ENCODE measurements at regions not wholly inside any gene's neighbourhood (a gene's known extent, or its start where the extent isn't known, plus 50 kb on each side); places are given as distances from the start of the nearest gene placed in this dataset.

DNA sequence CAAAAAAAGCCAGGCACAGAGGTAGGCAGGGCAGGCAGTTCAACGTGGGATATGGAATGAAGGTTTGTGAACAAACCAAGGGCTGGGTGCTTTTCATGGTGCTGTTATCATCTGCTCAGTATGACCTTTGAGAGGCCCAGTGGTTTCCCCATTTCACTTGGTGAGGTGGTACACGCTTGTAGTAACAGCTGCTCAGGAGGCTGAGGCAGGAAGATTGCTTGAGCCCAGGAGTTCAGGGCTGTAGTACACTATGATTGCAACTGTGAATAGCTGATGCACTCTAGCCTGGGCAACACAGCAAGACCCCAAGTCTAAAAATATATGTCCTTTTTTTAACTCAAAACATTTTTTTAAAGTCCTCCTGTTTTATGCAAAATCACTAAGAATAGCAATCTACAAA lies 174.8 kb downstream of the ENC1 start:
- TF ChIP-seq, protein P1, sequence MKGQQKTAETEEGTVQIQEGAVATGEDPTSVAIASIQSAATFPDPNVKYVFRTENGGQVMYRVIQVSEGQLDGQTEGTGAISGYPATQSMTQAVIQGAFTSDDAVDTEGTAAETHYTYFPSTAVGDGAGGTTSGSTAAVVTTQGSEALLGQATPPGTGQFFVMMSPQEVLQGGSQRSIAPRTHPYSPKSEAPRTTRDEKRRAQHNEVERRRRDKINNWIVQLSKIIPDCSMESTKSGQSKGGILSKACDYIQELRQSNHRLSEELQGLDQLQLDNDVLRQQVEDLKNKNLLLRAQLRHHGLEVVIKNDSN (IDR thresholded peaks at IDR 0.05): no peak
- TF ChIP-seq TAF1 (IDR thresholded peaks at IDR 0.05; ENCODE audit: low read depth): no peak
- TF ChIP-seq, protein P2, sequence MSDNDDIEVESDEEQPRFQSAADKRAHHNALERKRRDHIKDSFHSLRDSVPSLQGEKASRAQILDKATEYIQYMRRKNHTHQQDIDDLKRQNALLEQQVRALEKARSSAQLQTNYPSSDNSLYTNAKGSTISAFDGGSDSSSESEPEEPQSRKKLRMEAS (IDR thresholded peaks at IDR 0.05): no peak
- no peak for TF ChIP-seq TEAD4 (IDR thresholded peaks at IDR 0.05)
- no peak for TF ChIP-seq CREB1 (IDR thresholded peaks at IDR 0.05; ENCODE audit: low read depth)
- no peak for TF ChIP-seq RAD21 (IDR thresholded peaks at IDR 0.05; ENCODE audit: low read depth)
- TF ChIP-seq EGR1 (IDR thresholded peaks at IDR 0.05): no peak
- no peak for TF ChIP-seq ZBTB7A (IDR thresholded peaks at IDR 0.05; ENCODE audit: low read depth)
- TF ChIP-seq NFIC (IDR thresholded peaks at IDR 0.05): no peak
- no peak for TF ChIP-seq FOXM1 (IDR thresholded peaks at IDR 0.05; ENCODE audit: borderline replicate concordance, low read depth)
- TF ChIP-seq, protein P3, sequence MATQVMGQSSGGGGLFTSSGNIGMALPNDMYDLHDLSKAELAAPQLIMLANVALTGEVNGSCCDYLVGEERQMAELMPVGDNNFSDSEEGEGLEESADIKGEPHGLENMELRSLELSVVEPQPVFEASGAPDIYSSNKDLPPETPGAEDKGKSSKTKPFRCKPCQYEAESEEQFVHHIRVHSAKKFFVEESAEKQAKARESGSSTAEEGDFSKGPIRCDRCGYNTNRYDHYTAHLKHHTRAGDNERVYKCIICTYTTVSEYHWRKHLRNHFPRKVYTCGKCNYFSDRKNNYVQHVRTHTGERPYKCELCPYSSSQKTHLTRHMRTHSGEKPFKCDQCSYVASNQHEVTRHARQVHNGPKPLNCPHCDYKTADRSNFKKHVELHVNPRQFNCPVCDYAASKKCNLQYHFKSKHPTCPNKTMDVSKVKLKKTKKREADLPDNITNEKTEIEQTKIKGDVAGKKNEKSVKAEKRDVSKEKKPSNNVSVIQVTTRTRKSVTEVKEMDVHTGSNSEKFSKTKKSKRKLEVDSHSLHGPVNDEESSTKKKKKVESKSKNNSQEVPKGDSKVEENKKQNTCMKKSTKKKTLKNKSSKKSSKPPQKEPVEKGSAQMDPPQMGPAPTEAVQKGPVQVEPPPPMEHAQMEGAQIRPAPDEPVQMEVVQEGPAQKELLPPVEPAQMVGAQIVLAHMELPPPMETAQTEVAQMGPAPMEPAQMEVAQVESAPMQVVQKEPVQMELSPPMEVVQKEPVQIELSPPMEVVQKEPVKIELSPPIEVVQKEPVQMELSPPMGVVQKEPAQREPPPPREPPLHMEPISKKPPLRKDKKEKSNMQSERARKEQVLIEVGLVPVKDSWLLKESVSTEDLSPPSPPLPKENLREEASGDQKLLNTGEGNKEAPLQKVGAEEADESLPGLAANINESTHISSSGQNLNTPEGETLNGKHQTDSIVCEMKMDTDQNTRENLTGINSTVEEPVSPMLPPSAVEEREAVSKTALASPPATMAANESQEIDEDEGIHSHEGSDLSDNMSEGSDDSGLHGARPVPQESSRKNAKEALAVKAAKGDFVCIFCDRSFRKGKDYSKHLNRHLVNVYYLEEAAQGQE (IDR thresholded peaks at IDR 0.05; ENCODE audit: low read depth): no peak
- TF ChIP-seq EP300 (IDR thresholded peaks at IDR 0.05; ENCODE audit: borderline replicate concordance): no peak
- no peak for TF ChIP-seq YY1 (IDR thresholded peaks at IDR 0.05; ENCODE audit: low read depth)
- no peak for TF ChIP-seq CEBPB (IDR thresholded peaks at IDR 0.05)
- TF ChIP-seq TCF12 (IDR thresholded peaks at IDR 0.05; ENCODE audit: low read depth): no peak

DNA sequence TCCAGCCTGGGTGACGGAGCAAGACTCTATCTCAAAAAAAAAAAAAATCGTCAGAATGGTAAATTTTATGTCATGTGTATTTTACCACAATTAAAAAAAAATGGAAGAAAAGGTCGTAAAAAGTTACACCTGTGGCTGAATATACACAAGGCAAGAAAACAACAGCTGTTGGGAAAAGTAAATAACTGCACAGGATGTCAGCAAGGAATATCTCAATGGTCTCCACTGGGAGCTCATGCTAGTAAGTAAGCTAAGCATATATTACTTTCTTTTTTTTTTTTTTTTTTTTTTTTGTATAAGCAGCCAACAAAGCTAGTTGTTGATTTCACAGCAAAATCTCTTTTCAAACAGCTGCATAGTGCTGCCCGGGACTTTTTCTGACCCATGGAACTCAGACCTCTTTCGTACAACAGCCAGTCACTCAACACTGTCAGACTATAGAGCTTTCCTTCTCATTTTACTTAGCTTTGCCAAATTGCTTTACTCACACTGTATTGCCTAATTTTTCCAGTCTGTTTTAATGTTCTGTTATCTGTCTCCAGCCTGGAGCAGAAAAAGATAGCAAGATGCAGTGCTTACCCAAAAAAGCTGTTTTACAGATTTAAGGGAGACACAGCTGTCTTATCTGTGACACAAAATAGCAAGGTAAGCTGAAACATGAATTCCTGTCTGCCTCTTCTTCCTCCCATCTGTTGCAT lies 175.9 kb downstream of the ENC1 start:
- TF ChIP-seq, protein P1 (IDR thresholded peaks at IDR 0.05): no peak
- no peak for TF ChIP-seq RAD21 (IDR thresholded peaks at IDR 0.05; ENCODE audit: low read depth)
- TF ChIP-seq, protein P3 (IDR thresholded peaks at IDR 0.05; ENCODE audit: low read depth): no peak
- TF ChIP-seq FOXM1 (IDR thresholded peaks at IDR 0.05; ENCODE audit: borderline replicate concordance, low read depth): no peak
- no peak for TF ChIP-seq TAF1 (IDR thresholded peaks at IDR 0.05; ENCODE audit: low read depth)
- no peak for TF ChIP-seq ZBTB7A (IDR thresholded peaks at IDR 0.05; ENCODE audit: low read depth)
- no peak for TF ChIP-seq TEAD4 (IDR thresholded peaks at IDR 0.05)
- no peak for TF ChIP-seq EGR1 (IDR thresholded peaks at IDR 0.05)
- TF ChIP-seq EP300 (IDR thresholded peaks at IDR 0.05; ENCODE audit: borderline replicate concordance): no peak
- no peak for TF ChIP-seq YY1 (IDR thresholded peaks at IDR 0.05; ENCODE audit: low read depth)
- no peak for TF ChIP-seq CREB1 (IDR thresholded peaks at IDR 0.05; ENCODE audit: low read depth)
- no peak for TF ChIP-seq TCF12 (IDR thresholded peaks at IDR 0.05; ENCODE audit: low read depth)
- TF ChIP-seq, protein P2 (IDR thresholded peaks at IDR 0.05): no peak
- no peak for TF ChIP-seq CEBPB (IDR thresholded peaks at IDR 0.05)
- TF ChIP-seq NFIC (IDR thresholded peaks at IDR 0.05): no peak

DNA sequence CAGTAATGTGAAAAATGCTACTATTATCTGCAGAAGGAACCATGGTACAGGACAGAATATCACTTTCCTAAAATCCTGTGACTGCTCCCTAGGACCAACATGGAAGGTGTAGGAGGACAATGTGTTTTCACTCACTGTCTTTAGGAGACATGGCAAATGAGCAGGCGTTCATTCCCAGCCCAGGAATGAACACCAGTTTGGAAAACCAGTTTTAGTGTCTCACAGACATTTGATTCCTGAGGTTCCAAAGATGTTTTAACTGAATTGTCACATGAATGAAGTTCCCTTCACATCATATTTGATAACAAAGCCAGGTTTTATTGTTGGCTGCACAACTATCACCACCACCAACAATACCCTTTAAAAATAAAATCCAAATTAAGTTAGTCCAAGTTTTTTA lies 178.2 kb downstream of the ENC1 start:
- TF ChIP-seq, protein P3 (IDR thresholded peaks at IDR 0.05; ENCODE audit: low read depth): no peak
- TF ChIP-seq TCF12 (IDR thresholded peaks at IDR 0.05; ENCODE audit: low read depth): no peak
- no peak for TF ChIP-seq ZBTB7A (IDR thresholded peaks at IDR 0.05; ENCODE audit: low read depth)
- TF ChIP-seq NFIC (IDR thresholded peaks at IDR 0.05): no peak
- no peak for TF ChIP-seq CEBPB (IDR thresholded peaks at IDR 0.05)
- TF ChIP-seq EP300 (IDR thresholded peaks at IDR 0.05; ENCODE audit: borderline replicate concordance): no peak

DNA sequence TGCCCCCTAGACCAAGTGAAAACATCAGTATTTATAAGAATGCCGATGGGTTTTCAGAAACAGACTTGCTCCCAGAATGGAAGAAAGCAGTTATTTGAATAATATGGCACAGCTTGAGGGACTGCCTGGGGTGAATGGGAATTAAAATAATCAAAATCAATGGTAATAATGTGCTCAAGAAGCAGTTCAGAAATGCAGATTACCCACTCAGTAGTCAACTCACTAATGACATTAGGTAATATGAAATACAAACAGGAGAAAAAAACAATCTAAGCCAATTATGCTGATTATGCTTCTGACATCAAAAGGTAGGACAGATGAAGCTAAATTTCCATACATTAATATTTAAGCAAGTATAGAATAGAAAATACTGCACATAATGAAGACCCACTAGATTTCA lies 179.3 kb downstream of the ENC1 start:
- TF ChIP-seq, protein P3 (IDR thresholded peaks at IDR 0.05; ENCODE audit: low read depth): no peak
- TF ChIP-seq CEBPB (IDR thresholded peaks at IDR 0.05) (no peak), TAF1 (IDR thresholded peaks at IDR 0.05; ENCODE audit: low read depth) (no peak), CREB1 (IDR thresholded peaks at IDR 0.05; ENCODE audit: low read depth) (no peak), TEAD4 (IDR thresholded peaks at IDR 0.05) (no peak), NFIC (IDR thresholded peaks at IDR 0.05) (no peak), RAD21 (IDR thresholded peaks at IDR 0.05; ENCODE audit: low read depth) (no peak), EGR1 (IDR thresholded peaks at IDR 0.05) (no peak), YY1 (IDR thresholded peaks at IDR 0.05; ENCODE audit: low read depth) (no peak), EP300 (IDR thresholded peaks at IDR 0.05; ENCODE audit: borderline replicate concordance) (no peak), TCF12 (IDR thresholded peaks at IDR 0.05; ENCODE audit: low read depth) (no peak), ZBTB7A (IDR thresholded peaks at IDR 0.05; ENCODE audit: low read depth) (no peak), FOXM1 (IDR thresholded peaks at IDR 0.05; ENCODE audit: borderline replicate concordance, low read depth) (no peak)
- TF ChIP-seq, protein P2 (IDR thresholded peaks at IDR 0.05): no peak
- TF ChIP-seq, protein P1 (IDR thresholded peaks at IDR 0.05): no peak
